GM12891 (cell line): ENCODE measurements at regions not wholly inside any gene's neighbourhood (a gene's known extent, or its start where the extent isn't known, plus 50 kb on each side); places are given as distances from the start of the nearest gene placed in this dataset.
"Not testable (repeated sequence)": the region's sequence is repeated elsewhere in the genome, so short reads cannot be mapped to it uniquely, and the experiment has no call there.

Experiments used
- POLR2A ChIP-seq: IDR thresholded peaks from 2 replicates; pipeline ENCODE4 v1.6.1; 2011; ENCODE audit warnings: low read depth, low read length, control low read depth
- POU2F2 ChIP-seq: IDR thresholded peaks from 2 replicates; pipeline ENCODE4 v1.6.1; 2011; ENCODE audit warnings: low read depth, mild to moderate bottlenecking, control low read depth, low read length, moderate library complexity
- TAF1 ChIP-seq: IDR thresholded peaks from 2 replicates; pipeline ENCODE4 v1.6.1; 2011; ENCODE audit warnings: low read depth, low read length, control low read depth

DNA sequence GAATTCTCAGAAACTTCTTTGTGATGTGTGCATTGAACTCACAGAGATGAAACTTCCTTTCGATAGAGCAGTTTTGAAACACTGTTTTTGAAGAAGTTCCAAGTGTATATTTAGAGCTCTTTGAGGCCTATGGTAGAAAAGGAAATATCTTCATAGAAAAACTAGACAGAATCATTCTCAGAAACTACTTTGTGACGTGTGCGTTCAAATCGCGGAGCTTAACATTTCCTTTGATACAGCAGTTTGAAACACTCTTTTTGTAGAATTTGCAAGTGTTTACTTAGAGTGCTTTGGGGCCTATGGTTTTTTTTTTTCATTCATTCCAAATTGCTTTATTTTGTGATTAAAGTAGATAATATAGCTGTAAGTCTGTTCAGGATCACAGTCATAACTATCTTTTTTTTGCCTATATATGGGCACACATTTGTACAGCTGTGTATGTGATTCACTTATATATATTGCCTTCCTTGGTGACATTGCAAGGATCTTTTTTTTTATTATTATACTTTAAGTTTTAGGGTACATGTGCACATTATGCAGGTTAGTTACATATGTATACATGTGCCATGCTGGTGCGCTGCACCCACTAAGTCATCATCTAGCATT lies 643.9 kb upstream of the ZNF337 start:
- TF ChIP-seq TAF1, POU2F2, POLR2A: not testable (repeated sequence)
